ENCODE measurements at regions not wholly inside any gene's neighbourhood (a gene's known extent, or its start where the extent isn't known, plus 50 kb on each side); places are given as distances from the start of the nearest gene placed in this dataset.
A peak's percentile ranks its signal among the peaks of the same experiment; 100 is the strongest.

DNA sequence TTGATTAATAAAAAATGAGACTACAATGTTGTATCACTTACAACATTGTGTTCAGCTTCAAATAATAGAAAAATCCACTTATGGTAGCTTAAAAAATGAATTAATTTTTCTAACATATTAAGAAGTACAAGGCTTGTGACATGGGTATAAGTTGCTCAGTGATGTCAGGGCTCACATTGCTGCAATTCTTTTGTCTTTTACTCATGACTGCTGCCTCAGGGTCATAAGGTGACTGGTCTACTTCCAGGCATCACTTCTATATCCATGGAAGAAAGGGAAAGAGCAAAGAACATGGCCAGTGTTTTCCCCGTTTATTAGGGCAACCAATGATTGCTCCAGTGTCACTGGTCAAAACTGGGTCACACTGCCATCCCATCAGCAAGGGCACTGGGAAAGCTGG, 295.3 kb downstream of the MAP2K4 start:
- TF ChIP-seq, protein P1, sequence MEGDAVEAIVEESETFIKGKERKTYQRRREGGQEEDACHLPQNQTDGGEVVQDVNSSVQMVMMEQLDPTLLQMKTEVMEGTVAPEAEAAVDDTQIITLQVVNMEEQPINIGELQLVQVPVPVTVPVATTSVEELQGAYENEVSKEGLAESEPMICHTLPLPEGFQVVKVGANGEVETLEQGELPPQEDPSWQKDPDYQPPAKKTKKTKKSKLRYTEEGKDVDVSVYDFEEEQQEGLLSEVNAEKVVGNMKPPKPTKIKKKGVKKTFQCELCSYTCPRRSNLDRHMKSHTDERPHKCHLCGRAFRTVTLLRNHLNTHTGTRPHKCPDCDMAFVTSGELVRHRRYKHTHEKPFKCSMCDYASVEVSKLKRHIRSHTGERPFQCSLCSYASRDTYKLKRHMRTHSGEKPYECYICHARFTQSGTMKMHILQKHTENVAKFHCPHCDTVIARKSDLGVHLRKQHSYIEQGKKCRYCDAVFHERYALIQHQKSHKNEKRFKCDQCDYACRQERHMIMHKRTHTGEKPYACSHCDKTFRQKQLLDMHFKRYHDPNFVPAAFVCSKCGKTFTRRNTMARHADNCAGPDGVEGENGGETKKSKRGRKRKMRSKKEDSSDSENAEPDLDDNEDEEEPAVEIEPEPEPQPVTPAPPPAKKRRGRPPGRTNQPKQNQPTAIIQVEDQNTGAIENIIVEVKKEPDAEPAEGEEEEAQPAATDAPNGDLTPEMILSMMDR (IDR thresholded peaks at IDR 0.05) = no peak
- Histone ChIP-seq H3K4me3 (no peak overlapping the region), H3K4me1 (peaks cover 0 to 22% of the 10 kb centered on the region in 2 donors), H3K9me3 (peaks cover 7 to 17% of the 10 kb centered on the region in 2 donors), H3K27me3 (no peaks in the 10 kb centered on the region), H3K27ac (no peak overlapping the region), H3K36me3 (no peaks in the 10 kb centered on the region)
- no peak for DNase-seq (ENCODE audit: low spot score in 2 of 2)
- intact Hi-C loops (cut with DNase I) = loop anchor here (5.0 kb wide), 1 partner anchor 34 kb away; no protein-coding TSS in a partner anchor

DNA sequence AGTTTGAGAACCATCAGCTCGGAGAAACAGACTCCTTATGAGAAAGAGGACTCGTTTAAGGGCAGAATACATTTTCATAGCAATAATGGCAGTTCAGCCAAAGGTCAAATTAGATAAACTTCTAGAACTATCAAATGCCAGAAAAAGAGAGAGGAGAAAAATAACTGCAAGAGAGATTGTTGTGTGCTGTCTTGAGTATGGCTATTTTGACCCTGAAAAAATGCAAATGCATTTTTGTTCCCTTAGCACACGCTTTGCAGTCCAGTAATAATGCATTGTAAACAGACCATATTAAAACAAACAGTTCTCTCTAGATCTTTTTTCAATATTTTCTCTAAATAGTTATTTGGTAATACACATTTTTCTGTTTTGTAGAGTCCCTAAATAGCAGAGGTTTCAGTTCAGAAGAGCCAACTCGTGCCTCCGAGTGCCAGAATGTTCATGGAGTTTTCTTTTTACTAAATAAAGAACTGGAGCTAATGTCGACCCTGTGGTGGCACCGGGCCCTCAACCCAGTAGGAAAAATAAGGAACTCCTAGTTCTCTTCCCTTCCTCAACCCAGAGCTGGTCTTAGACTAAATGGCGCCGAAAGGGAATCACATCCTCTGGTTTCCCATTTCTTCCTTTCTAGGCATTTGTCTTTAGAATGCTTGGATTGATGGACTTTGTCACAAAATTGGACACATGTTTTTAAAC, 298.0 kb downstream of the MAP2K4 start:
- no peaks in the 10 kb centered on the region for H3K36me3 ChIP-seq
- peak overlapping the region in 1 of 2 donors; percentile 18 for H3K4me3 ChIP-seq
- H3K4me1 ChIP-seq = peaks cover 0 to 22% of the 10 kb centered on the region in 2 donors
- TF ChIP-seq, protein P1 (IDR thresholded peaks at IDR 0.05) = no peak
- intact Hi-C loops (cut with DNase I) = loop anchor here (1.0 to 5.0 kb wide), 2 partner anchors 36 to 47 kb away; no protein-coding TSS in a partner anchor
- DNase-seq (ENCODE audit: low spot score in 2 of 2) = peak in 1 of 2 donors; percentile 86
- no peaks in the 10 kb centered on the region for H3K27me3 ChIP-seq
- H3K27ac ChIP-seq = peak overlapping the region; percentile 89 to 90
- no peaks in the 10 kb centered on the region for H3K9me3 ChIP-seq

DNA sequence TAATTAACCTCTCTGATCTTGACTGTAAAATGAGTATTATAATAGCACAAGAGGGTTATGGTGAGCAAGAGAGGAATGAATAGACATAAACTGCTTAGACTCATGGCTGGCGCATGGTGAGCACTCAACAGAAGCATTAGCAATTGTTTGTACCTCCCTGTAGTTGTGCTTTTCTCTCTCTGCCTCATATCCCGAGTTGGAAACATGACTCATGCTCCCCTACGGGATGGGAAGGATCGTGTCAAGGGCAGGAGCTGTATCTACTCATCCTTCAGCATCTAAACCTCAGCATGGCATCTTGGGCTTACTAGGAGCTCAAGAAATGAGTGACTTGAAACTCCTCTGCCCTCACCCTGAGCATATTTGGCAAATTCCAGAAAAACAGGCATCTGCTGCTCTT, 299.6 kb downstream of the MAP2K4 start:
- H3K27ac ChIP-seq = peak overlapping the region; percentile 89 to 90
- H3K9me3 ChIP-seq = no peaks in the 10 kb centered on the region
- peaks cover 0 to 22% of the 10 kb centered on the region in 2 donors for H3K4me1 ChIP-seq
- H3K4me3 ChIP-seq = no peak overlapping the region
- no peaks in the 10 kb centered on the region for H3K27me3 ChIP-seq
- H3K36me3 ChIP-seq = no peaks in the 10 kb centered on the region
- intact Hi-C loops (cut with DNase I) = no loop called here
- TF ChIP-seq, protein P1 (IDR thresholded peaks at IDR 0.05) = no peak
- DNase-seq (ENCODE audit: low spot score in 2 of 2) = no peak

DNA sequence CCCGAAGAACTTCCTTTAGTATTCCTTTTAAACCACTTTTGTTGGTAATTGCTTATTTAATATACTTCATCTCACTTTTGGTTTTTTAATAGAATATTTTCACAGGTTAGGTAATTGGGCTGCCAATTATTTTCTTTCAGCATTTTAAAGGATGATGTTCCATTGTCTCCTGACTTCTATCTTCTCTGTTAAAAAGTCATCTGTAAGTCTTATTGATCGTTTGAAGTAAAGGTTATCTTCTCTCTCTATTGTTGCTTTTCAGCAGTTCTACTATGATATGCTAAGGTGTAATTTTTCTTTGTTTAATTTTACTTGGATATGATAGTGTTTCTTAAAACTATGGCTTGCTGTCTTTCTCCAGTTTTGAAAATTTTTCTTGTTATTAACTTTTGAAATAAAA, 307.5 kb downstream of the MAP2K4 start:
- no peak for DNase-seq (ENCODE audit: low spot score in 2 of 2)
- Histone ChIP-seq H3K27ac (no peak overlapping the region), H3K4me3 (no peak overlapping the region), H3K27me3 (no peaks in the 10 kb centered on the region), H3K4me1 (no peaks in the 10 kb centered on the region), H3K36me3 (no peaks in the 10 kb centered on the region), H3K9me3 (peaks cover 0 to 21% of the 10 kb centered on the region in 2 donors)
- TF ChIP-seq, protein P1 (IDR thresholded peaks at IDR 0.05) = no peak
- intact Hi-C loops (cut with DNase I) = no loop called here

DNA sequence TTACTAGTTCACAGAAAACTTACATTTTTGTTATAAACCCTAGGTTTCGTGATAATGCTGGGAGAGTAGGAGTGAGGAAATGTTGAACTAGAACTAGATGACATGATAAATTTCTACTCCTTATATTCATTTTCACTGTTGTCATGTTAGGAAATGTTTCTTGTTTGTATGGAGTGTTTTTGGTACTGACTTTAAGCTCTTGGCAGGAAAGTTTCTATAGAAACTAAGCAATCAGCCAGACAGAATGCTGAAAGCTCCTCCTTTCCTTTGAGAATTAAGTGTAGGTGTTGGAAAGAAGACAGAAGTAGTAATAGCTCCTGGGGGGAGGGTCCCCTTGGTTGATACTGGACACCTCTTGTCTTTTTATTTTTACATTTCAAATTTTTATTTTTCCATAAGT, 309.8 kb downstream of the MAP2K4 start:
- Histone ChIP-seq H3K27ac (no peak overlapping the region), H3K9me3 (peaks cover 0 to 21% of the 10 kb centered on the region in 2 donors), H3K27me3 (no peaks in the 10 kb centered on the region), H3K4me3 (no peak overlapping the region), H3K4me1 (no peaks in the 10 kb centered on the region), H3K36me3 (no peaks in the 10 kb centered on the region)
- TF ChIP-seq, protein P1 (IDR thresholded peaks at IDR 0.05) = no peak
- intact Hi-C loops (cut with DNase I) = no loop called here
- no peak for DNase-seq (ENCODE audit: low spot score in 2 of 2)
